Left lung (tissue), 4 donors: ENCODE measurements at regions not wholly inside any gene's neighbourhood (a gene's known extent, or its start where the extent isn't known, plus 50 kb on each side); places are given as distances from the start of the nearest gene placed in this dataset.

Experiments used
- ATAC-seq: fragments of 200-7000 bp; cut with Tn5 transposase; one replicate; pipeline ENCODE4 v1.9.1; 2020; ENCODE audit warnings: moderate library complexity
- DNase-seq, 4 donors: peaks; one replicate each; pipeline ENCODE4 v3.0.0-alpha.2; 2013 to 2020
- H3K27ac ChIP-seq, 2 donors: fragments of 200-600 bp; sonication (generic) in 1 of 2; one replicate each; pipeline versions ENCODE4 v1.5.0 to v1.8.0; 2020 to 2021
- H3K27me3 ChIP-seq, 2 donors: fragments of 200-600 bp; sonication (generic) in 1 of 2; one replicate each; pipeline versions ENCODE4 v1.5.0 to v1.8.0; 2020 to 2021
- H3K36me3 ChIP-seq, 2 donors: fragments of 200-600 bp; sonication (generic) in 1 of 2; one replicate each; pipeline versions ENCODE4 v1.5.0 to v1.8.0; 2020 to 2021
- H3K4me1 ChIP-seq, 2 donors: fragments of 200-600 bp; one replicate each; pipeline ENCODE4 v1.8.0; 2021
- H3K4me3 ChIP-seq, 2 donors: fragments of 200-600 bp; sonication (generic) in 1 of 2; one replicate each; pipeline versions ENCODE4 v1.5.0 to v1.8.0; 2020 to 2021; ENCODE audit warnings: mild to moderate bottlenecking in 1 of 2
- H3K9me3 ChIP-seq, 2 donors: fragments of 200-600 bp; sonication (generic) in 1 of 2; one replicate each; pipeline versions ENCODE4 v1.5.0 to v1.8.0; 2020 to 2021
- intact Hi-C, 2 donors: fragments of 100-400 bp; cut with DNase I; formaldehyde crosslinking; loops; one replicate each; pipeline versions ENCODE4 v1.11.2 to v1.14.2; 2022
- TF ChIP-seq, protein P1 (sequence below), 2 donors: fragments of 200-600 bp; sonication (generic) in 1 of 2; IDR thresholded peaks; one replicate each; pipeline versions ENCODE4 v1.5.0 to v1.8.0; 2021; ENCODE audit warnings: antibody characterized with exemption in 2 of 2
- donor health status: DM: no; HTN: yes; CAD: no.
- donor health status: DM: no; HTN: no; CAD: no.

DNA sequence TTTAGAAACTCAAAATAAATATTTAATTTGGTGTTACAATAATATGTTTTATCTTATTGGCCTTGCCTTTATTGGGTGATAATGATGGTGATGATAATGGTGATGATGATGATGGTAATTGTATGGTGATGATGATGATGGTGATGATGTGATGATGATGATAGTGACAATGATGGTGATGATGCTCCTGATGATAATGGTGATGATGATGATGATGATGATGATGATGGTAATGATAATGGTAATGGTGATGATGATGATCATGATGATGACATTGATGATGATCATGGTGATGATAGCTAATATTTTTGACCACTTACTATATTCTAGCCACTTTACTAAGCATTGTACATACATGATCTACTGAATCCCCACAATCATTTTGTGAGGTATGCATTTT, 1548.6 kb upstream of the TMEM132C start:
- Histone ChIP-seq H3K36me3 (no peaks in the 10 kb centered on the region), H3K9me3 (no peaks in the 10 kb centered on the region), H3K4me3 (no peak overlapping the region), H3K4me1 (no peaks in the 10 kb centered on the region), H3K27ac (no peak overlapping the region), H3K27me3 (no peaks in the 10 kb centered on the region)
- DNase-seq, result no peak
- TF ChIP-seq, protein P1, sequence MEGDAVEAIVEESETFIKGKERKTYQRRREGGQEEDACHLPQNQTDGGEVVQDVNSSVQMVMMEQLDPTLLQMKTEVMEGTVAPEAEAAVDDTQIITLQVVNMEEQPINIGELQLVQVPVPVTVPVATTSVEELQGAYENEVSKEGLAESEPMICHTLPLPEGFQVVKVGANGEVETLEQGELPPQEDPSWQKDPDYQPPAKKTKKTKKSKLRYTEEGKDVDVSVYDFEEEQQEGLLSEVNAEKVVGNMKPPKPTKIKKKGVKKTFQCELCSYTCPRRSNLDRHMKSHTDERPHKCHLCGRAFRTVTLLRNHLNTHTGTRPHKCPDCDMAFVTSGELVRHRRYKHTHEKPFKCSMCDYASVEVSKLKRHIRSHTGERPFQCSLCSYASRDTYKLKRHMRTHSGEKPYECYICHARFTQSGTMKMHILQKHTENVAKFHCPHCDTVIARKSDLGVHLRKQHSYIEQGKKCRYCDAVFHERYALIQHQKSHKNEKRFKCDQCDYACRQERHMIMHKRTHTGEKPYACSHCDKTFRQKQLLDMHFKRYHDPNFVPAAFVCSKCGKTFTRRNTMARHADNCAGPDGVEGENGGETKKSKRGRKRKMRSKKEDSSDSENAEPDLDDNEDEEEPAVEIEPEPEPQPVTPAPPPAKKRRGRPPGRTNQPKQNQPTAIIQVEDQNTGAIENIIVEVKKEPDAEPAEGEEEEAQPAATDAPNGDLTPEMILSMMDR (IDR thresholded peaks at IDR 0.05), result no peak
- no peak for ATAC-seq
- intact Hi-C loops, result no loop called here

DNA sequence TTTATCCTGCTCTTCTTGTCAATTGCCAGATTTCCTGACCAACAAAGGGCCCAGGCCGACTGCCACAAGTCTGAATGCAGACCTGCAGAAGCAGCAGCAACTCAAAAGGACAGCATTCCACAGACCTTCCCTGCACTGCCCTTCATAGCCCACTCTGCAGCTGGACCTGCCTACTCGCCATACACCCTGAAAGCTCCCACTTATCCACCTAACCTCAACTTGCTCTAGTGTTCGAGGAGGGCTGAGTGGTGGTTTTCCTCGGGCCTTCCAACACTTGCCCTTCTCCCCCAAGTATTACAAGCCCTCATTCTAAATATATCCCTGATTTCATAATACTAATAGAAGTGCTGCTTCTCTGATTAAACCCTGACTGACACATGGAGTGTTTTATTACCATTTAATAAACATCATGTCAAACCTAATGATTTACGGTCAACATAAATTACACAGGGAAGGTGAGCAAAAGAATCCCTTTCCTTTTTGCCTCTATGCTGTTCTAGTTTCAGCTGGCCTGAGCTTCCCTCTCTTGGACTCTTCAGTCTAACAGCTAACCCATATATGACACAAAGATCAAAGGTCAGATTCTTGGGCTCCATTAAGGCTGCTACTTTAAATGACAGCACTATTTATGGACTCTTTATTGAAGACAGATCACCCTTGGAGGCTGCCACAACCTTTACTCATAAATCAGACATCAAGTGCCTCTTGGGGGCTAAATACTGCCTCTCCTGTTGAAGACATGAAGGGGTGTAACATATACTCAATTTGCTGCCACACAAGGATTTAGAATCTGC, 1546.9 kb upstream of the TMEM132C start:
- intact Hi-C loops, result no loop called here
- ATAC-seq, result peak; percentile 68

DNA sequence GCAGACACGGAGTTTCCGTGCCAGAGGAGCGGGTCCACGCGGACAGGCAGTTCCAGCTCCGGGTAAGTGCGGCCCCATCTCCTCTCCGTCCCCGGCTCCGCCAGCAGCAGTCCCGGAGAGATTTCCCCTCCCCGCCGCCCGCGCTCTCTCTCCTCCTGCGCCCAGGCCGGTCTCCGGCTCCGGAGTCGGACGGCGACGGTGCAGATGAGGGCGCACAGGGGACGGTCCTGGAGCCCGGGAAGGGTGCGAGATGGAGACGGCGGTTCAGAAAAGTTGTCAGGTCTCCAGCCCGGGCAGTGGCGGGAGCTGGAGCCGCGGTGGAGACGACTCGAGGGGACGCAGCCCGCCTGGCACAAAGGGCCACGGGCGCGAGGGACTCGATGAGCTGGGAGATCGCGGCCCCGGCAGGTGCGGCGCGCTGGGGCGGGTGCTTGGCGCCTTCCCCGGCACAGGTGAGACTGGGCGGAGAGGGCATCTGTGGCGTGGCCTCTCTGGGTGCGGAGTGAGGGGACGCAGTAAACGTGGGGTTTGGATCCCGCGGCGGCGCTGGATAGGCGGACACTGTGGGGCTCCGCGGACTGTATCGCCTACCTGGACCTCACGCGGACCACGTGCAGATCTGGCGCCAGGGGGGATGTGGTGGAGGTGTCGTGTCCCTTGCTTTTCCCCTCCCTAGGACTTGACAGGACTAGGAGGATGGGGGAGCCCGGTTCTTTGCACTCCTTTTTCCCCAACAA, 1540.3 kb upstream of the TMEM132C start:
- TF ChIP-seq, protein P1 (IDR thresholded peaks at IDR 0.05), result no peak
- Histone ChIP-seq H3K4me1 (no peaks in the 10 kb centered on the region), H3K27ac (no peak overlapping the region), H3K36me3 (no peaks in the 10 kb centered on the region), H3K27me3 (peaks cover 22 to 48% of the 10 kb centered on the region in 2 donors), H3K9me3 (no peaks in the 10 kb centered on the region), H3K4me3 (no peak overlapping the region)
- DNase-seq (peak in 1 of 4 donors; percentile 73), ATAC-seq (no peak)
- intact Hi-C loops, result no loop called here

More for the DNA sequence above, 1546.9 kb upstream of the TMEM132C start:
- DNase-seq, result no peak
- Histone ChIP-seq H3K27ac (no peak overlapping the region), H3K4me1 (no peaks in the 10 kb centered on the region), H3K27me3 (peaks cover 0 to 10% of the 10 kb centered on the region in 2 donors), H3K4me3 (no peak overlapping the region), H3K9me3 (no peaks in the 10 kb centered on the region), H3K36me3 (no peaks in the 10 kb centered on the region)
- TF ChIP-seq, protein P1 (IDR thresholded peaks at IDR 0.05), result no peak

DNA sequence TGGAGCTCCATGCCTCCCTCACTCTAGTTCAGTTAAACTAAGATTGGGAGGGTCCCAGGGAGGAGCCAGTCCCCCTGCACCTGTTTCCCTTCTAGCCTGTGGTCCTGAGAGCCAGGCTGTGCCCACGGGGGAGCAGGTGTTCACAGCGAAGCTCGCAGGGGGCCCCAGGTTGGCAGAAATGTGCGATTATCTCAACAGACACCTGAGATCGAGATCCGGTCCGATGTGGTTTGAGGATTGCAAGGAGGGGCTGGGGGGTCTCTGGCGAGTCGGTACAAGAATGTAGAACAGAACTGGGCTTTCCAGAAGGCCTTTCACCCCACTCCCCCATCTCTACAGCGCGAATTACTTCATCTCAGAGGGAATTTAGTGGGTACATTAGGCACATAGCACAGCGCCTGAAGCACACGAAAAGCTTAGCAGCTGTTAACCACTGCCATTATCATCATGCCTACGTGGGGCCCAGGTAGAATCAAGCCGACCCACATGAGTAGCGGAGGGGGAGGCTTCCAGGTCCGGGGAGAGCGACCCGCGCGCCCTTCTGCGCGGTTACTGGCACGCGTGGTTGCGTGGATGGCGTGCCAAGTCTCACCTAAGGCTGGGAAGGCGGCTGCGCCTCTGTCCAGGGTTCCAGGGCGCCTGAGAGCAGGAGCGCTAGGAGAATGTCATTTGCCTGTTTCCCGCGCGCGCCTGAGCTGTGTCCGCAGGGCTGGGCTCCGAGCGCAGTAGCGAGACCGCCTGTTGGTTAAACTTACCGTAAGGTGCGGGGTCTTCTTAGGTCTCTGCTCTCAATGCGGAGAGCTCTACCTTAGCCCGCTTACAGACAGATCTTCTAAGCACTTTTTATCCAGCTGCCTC, 1539.5 kb upstream of the TMEM132C start:
- DNase-seq (peak in 1 of 4 donors; percentile 64), ATAC-seq (no peak)
- TF ChIP-seq, protein P1 (IDR thresholded peaks at IDR 0.05), result no peak
- Histone ChIP-seq H3K27me3 (peaks cover 22 to 48% of the 10 kb centered on the region in 2 donors), H3K4me3 (no peak overlapping the region), H3K27ac (no peak overlapping the region), H3K9me3 (no peaks in the 10 kb centered on the region), H3K4me1 (no peaks in the 10 kb centered on the region), H3K36me3 (no peaks in the 10 kb centered on the region)
- intact Hi-C loops, result no loop called here
